HG03135 (cell line): ENCODE measurements at regions not wholly inside any gene's neighbourhood (a gene's known extent, or its start where the extent isn't known, plus 50 kb on each side); places are given as distances from the start of the nearest gene placed in this dataset.
"Not testable (repeated sequence)": the region's sequence is repeated elsewhere in the genome, so short reads cannot be mapped to it uniquely, and the experiment has no call there.

ENCODE experiments used
- ATAC-seq: cut with Tn5 transposase; IDR thresholded peaks from one replicate; pipeline ENCODE4 v1.9.1; 2021; ENCODE audit warnings: mild to moderate bottlenecking, moderate library complexity; ENCODE audit not compliant: unreplicated experiment

DNA sequence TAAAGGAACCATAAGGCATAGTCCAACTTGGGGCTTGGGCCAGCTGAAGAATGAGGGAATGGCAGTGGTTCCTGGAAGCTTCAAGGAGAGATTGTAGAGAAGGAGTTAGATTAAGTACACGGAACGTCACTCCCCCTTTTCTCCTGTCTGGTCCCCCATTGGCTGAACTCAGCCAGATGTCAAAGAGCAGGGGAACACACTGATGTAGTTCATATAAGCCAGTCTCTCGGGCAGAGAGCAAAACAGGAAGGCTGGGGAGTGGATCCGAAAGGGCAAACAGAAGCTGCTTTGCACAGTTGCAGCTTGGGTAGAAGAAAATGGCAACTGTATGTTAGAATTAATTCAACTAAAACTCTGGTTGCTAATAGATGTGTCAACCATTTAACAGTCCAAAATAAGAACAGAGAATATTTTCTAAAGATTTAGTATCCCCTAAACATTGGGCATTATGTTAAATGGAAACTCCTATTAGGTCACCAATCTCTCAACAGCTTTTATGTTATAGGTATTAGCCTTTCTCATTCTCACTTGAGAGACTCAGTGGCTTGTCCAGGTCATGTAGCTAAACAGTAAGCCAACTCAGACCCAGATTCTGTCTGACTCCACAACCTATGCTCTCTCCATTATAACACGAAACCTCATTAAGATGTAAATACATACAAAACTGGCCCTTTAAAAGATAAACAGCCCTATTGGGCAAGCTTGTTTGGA lies 600.7 kb upstream of the USP24 start:
- ATAC-seq = no peak

DNA sequence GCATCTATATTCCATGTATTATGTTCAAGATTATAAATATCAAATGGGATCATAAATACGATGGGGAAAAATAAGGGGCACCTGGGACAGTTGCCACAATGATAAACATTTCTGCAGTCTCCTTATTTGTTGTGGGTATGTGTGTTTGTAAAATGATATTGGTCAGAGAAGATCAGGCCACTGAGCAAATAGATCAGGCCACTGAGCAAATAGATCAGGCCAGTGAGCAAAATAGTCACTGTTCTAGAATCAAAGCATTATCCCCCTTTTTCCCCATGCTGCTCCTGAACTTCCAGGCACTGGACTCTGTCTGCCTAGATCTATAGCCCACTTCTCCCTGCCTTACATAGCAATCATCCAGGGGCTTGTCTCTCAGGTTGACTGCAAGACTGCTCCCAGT lies 599.8 kb upstream of the USP24 start:
- ATAC-seq = no peak

DNA sequence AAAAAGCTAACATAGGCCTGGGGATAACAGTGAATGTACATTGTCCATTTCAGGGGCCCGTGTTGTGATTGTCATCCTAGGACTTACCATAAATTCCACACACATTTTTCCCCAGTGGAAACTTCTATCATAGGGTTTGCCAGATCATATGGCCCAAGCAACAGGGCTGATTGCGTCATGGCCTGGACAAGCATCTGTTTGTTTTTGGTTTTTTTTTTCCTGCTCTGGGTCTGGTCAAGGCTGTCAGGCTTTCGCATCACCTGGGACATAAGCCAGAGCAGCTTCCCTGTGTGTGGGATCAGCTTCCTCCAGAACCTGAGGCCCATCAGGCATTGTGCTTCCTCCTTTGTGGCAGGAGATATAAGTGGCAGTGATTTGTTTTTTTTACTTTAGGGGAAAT lies 598.5 kb upstream of the USP24 start:
- no peak for ATAC-seq

DNA sequence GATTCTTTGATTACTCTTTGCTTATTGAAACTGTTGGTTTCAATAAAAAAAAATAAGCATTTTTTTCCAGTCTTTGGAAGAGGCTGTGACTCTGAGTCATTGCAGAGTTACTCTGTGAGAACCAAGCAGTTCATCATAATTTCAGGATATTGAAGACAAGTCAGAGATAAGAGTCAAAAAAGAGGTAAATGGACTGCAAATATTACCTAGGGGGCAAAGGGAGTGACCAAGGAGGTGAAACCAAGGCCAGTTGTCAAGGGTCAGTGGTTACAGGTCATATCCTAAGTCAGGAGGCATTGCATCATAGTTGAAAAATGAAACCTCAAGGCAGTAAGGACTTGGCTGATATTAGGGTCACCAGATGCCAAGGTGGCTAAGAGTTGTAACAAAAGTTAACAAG lies 597.1 kb upstream of the USP24 start:
- no peak for ATAC-seq

DNA sequence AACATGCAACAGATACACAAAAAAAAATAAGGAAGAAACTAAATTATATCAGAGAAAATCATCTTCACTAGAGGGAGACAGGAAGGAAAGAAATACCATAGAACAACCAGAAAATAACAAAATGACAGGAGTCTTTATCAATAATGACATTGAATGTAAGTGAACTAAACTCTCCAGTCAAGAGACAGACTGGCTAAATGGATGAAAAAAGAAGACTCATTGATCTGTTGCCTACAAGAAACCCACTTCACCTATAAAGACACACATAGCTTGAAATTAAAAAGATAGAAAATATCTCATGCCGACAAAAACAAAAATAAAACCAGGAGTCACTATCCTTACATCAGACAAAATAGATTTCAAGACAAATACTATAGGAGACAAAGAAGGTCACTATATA lies 593.1 kb upstream of the USP24 start:
- no peak for ATAC-seq

DNA sequence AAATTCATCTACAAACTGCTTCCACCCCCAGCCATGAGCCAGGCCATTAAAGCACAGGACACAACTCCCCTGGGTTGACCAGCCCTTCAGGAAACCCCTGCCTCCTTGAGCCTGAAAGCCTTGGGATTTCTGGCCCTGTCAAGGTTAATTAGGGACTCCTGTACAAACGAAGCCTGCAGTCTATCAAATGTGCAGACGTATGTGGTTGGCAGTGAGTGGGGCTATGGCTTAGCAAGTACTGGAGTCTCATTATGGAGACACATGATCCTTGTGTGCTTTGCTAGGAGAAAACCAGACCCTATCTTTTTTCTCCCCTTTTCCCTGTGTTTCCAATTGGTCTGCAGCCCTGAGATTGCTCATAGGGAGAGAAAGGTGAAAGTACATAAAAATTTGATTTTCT lies 588.3 kb upstream of the USP24 start:
- no peak for ATAC-seq

DNA sequence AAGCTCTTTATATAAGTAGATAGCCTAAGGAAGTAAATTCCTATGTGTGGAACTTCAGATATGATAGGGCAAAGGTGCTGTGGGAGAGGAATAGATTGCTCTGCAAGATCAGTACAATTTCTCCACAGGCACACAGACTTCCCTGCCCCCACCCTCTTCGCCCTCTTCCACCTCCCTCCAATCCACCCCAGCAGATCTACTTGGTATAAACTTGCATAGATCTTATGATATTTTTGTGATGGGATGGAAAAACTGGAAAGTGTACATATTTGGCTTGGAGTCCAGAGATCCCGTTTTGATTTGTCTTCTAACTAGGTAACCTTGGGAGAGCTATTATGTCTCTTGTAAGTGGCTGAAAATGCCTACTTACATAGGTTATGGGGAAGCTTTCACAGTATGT lies 586.3 kb upstream of the USP24 start:
- ATAC-seq = no peak

DNA sequence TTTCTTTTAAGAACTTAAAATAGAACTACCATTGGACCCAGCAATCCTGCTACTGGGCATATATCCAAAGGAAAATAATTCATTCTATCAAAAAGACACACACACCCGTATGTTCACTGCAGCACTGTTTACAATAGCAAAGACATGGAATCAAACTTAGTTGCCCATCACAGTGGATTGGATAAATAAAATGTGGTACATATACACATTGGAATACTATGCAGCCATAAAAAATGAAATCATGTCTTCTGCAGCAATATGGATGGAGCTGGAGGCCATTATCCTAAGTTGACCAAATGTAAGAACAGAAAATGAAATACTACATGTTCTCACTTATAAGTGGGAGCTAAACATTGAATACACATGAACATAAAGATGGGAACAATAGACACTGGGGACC lies 585.3 kb upstream of the USP24 start:
- no peak for ATAC-seq

DNA sequence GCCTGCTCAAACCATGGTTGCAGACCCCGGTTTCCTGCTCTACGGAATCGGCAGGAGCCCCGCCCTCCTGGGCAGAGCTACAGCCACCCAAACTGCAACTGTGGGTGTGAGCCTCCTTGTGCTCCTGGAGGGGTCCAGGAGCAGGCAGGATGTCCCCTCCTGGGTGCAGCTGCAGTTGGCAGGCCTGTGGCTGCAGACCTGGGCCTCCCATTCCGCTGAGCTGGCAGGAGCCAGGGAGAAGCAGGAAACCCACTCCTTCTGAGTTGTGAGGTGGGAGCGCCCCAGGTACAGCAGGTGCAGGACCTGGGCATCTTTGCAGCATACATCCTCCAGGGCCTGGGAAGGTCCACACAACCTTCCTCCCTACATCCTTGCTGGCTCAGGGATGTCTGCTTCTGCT lies 578.7 kb upstream of the USP24 start:
- ATAC-seq = no peak

DNA sequence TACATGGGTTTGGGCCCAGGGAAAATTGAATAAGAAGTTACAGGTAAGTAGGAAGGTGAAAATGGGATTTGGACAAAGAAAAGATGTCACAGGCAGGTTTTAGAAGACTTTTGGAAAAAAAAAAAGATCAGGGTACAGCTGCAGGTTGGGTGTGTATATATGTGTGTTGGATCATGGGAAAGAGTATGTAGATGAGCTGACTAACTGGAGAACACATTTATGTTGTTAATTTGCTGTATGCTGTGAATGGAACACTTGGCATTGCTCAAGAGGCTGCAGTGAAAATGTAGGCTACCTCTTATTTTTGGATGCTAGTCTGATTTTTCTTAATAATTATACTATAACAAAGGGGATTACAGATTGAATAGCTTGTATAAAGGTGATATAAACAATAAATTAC lies 577.7 kb upstream of the USP24 start:
- no peak for ATAC-seq

DNA sequence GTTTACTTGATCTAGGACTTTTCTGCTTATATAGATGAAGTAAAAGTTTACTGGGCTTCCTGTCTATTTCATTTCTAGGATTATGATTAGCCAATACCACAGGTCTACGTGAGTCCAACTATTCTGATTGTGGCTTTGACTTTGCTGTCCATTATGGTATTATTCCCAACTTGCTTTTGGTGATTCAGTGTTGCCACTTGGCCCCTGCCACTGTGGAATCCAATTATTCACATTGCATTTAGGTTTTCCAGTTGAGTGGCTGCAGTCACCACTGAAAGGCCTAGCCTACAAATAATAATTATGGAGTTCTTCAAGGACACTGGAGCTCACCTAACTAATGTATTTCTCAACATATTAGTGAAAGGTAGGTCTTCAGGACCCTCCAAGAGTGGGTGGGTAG lies 574.3 kb upstream of the USP24 start:
- no peak for ATAC-seq

DNA sequence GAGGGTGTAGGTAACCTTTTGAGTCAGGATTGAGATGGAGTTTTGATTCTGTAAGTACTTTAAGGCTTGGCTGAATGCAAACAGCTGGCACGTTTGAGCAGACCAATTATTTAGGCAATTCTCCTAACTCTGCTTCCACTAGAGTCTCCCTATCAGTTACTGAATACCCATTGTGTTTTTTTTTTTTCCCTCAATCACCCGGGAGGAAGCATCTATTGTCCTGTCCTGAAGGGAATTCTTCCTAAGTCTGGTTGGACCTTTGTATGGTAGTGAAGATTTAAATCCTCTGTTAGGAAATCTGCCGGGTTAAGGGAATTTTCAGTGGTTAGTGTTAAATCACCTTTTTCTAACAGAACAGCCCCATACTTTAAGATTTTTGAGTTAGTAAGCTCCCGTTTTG lies 571.2 kb upstream of the USP24 start:
- ATAC-seq = no peak

DNA sequence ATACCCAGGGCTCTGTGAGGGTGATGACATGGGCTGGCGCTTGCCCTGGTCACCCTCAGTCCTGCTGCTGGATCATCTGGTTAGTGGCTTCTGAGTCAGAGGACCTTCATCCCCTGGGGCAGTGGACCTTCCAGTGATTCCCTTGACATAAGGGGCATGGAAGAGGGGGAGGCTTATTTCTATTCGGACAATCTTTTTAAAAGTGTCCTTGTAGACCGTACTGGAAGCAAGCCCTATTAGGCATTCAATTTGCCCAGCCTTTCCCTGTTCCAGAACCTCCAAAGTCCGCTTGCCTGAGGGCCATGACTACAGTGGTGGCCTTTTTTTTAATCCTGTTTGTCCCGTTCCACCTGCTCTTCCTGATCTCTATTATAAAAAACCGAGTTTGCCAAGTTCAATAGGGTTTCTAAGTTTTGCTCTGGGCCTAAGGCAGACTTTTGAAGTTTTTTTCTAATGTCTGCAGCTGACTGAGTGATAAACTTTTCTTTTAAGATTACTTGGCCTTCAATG lies 569.8 kb upstream of the USP24 start:
- ATAC-seq = not testable (repeated sequence)

DNA sequence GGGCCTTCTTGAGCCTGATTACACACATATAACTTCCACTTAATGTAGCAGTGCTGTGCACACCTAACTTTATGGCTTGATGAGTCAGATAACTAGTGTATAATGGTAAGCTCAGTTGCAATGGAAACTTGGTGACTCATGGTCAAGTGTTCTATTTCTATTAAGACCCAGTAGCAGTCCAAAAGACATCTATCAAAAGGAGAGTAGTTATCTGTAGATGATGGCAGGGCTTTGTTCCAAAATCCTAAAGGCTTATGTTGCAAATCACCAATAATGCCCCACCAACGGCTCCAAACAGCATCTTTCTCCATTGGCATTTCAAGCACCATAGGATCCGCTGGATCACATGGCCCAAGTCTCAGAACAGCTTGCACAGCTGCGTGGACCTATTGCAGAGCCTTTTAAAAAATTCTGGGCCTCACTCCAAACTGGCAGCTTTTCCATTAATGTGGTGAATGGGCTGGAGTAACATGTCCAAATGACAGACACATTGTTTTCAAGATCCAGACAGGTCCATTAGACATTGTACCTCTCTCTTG lies 566.8 kb upstream of the USP24 start:
- ATAC-seq = no peak

DNA sequence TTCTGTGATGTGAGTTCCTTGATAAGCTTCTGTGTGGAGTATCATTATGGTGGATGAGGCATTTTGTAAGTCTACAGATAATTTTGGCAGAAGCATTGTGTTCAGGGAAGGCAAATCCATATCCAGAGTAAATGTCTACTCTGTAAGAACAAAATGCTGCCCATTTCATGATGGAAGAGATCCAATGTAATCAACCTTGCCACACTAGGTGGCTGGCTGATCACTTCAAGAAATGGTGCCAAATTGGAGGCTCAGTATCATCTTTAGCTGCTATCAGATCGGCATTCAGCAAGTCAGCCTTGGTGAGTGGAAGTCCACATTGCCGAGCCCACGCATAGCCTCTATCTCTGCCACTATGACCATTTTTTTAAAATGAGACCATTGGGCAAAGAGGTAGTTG lies 565.8 kb upstream of the USP24 start:
- no peak for ATAC-seq

DNA sequence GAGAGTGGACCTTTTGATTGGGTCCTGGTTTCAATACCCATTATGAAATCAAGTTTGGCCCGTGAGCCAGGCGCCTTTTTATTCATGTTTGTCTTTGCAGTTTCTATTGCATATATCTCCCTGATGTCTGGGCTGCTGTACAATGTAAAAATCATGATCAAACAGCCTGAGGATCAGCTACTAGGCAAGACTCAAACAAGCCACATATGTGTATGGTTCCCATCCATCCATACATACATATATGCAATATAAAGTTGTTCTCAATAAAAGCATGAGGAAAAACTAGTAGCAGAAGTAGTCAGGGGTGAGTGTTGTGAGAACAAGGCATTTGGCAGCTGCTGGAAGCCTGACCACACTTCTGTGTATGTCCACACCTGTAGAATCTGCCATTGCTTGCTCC lies 562.4 kb upstream of the USP24 start:
- no peak for ATAC-seq

DNA sequence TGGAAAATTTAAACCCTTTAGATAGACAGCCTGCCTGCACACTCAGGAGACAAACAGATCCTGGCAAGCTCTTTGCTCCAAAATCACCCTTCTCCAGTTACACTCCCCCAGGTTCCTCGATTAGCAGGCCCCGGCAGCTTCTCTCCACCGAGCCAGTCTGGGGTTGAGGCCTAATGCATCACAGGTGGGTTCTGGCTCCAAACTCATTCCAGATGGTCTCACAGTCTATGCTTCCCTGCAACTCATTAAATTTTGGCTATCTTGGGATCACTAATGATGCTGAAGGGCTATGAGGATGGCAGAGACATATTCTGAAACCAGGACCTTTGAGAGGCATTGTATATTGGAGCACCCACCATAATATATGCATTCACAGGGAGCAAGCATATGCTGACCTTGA lies 559.8 kb upstream of the USP24 start:
- no peak for ATAC-seq

DNA sequence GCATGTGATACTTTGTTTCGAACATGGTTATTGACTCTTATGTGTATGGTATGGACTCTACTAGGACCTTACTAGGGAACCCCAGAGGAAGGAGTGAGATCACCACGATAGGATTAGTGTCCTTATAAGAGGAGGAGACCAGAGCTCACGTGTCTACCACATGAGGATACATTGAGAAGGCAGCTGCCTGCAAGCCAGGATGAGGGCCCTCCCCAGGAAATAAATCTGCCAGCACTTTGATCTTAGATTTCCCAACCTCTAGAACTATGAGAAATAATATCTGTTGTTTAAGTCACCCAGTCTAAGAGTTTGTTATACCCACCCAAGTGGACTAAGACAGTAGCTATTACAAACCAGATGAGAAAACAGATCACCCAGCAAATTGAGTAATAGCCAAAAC lies 559.3 kb upstream of the USP24 start:
- no peak for ATAC-seq

DNA sequence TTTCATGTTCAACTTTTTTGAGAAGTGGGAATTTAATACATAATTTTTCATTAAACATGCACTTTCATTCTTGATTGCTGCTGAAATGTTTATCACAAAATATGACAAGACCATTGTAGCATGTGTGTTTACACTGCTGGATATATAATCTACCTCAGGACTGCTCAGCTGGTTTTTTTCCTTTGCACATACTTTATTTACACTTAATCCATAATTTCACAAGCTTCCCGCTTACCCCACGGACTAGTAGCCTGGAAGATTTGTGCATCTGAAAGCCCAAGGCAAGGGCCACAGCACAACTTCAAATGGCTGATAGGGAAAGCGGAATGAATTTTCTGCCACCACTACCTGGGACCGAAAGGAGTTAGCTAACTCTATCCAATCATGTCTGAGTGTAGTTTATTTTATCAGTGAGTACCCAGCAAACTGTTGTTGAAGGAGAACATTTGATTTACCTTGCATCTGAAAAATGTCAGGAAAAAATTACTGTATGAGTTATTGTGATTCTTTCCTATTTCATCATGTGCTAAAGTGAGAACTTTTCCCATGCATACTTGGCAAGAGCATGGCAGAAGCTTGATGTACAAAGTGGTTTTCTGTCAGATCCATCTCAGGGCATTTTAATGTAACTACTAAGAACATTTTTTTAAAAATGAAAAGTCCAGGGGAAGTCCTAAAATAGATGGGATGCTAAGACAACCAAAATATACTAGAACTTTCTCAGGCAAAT lies 558.2 kb upstream of the USP24 start:
- no peak for ATAC-seq

DNA sequence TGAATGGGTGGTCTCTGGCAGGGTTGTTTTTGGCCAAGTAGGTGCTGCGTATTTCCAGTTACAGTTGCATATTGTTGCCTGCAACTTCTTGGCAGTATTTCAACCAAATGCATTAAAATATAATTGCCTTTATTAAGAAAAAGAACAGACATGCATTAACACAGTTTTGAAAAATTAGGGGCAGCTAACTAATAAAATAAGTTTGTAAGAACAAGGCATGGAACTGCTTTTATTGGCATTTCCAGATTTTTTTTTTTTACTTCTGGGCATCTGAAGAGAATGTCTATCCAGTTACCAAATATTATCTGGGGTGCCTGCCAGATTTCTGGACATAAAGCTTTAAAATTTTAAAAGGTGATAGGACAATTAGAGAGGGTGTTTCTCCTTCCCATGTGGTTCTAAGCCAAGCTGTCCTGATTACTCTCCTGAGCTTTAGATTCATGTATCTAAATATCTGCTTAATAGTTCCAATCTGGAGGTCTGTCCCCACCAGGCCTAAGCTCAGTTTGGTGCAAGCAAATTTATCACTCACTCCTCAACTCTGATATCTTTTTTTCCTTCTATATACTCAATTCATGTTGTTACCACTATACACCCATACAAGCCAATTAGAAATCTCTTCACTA lies 553.3 kb upstream of the USP24 start:
- no peak for ATAC-seq

DNA sequence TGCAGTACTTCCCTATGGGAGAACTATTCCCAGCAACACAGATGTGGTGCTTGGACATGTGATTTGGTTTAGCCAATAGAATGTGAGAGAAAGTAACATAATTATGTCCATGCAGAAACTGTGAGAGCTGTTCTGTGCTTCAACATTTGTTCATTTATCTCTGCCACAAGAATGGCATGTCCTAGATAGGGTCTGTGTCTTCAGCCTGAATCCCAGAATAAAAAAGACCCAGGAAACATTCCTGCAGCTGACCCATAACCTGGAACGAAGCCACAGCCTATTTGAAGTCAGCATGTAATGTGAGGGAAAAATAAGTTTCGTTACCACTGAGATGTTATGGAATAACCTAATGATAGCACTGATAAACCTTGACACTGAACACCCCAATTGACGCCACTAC lies 552.0 kb upstream of the USP24 start:
- no peak for ATAC-seq

DNA sequence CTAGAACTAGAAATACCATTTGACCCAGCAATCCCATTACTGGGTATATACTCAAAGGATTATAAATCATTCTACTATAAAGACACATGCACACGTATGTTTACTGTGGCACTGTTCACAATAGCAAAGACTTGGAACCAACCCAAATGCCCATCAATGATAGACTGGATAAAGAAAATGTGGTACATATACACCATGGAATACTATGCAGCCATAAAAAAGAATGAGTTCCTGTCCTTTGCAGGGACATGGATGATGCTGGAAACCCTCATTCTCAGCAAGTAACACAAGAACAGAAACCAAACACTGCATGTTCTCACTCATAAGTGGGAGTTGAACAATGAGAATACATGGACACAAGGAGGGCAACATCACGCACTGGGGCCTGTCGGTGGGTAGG lies 550.3 kb upstream of the USP24 start:
- not testable (repeated sequence) for ATAC-seq
